PC-3 (cell line): ENCODE measurements at regions not wholly inside any gene's neighbourhood (a gene's known extent, or its start where the extent isn't known, plus 50 kb on each side); places are given as distances from the start of the nearest gene placed in this dataset.

Experiments used
- EZH2 ChIP-seq: fragments of 300-600 bp; sonication (generic); IDR thresholded peaks from one replicate; pipeline ENCODE4 v1.6.1; 2017; ENCODE audit warnings: antibody characterized with exemption, mild to moderate bottlenecking, low read length; ENCODE audit not compliant: unreplicated experiment
- EZH2phosphoT487 ChIP-seq: fragments of 300-600 bp; sonication (generic); IDR thresholded peaks from 2 replicates; pipeline ENCODE4 v1.6.1; 2018; ENCODE audit warnings: mild to moderate bottlenecking, antibody characterized with exemption, low read length, borderline replicate concordance
- TF ChIP-seq, protein P1 (sequence below): fragments of 300-600 bp; sonication (generic); conservative IDR thresholded peaks from 2 replicates; pipeline ENCODE4 v1.5.1; 2017; ENCODE audit warnings: antibody characterized with exemption, low read depth, mild to moderate bottlenecking, low read length

DNA sequence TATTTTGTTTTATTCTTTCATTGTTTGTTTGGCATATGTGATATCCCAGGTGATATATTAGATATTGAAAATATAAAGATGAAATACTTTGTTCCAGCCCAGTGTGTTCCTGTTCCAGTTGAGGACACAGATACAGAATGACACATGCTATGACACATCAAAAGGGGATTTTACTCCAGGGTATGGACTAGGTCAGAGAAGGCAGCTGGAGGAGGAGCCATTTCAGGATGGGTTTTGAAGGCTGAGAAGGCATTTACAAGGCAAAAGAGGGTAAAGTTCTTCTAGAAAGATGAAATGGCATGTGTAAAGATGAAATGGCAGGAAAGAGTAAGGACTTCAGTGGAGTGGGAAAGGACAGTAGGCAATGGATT lies 163.8 kb downstream of the ZIC1 start:
- TF ChIP-seq, protein P1, sequence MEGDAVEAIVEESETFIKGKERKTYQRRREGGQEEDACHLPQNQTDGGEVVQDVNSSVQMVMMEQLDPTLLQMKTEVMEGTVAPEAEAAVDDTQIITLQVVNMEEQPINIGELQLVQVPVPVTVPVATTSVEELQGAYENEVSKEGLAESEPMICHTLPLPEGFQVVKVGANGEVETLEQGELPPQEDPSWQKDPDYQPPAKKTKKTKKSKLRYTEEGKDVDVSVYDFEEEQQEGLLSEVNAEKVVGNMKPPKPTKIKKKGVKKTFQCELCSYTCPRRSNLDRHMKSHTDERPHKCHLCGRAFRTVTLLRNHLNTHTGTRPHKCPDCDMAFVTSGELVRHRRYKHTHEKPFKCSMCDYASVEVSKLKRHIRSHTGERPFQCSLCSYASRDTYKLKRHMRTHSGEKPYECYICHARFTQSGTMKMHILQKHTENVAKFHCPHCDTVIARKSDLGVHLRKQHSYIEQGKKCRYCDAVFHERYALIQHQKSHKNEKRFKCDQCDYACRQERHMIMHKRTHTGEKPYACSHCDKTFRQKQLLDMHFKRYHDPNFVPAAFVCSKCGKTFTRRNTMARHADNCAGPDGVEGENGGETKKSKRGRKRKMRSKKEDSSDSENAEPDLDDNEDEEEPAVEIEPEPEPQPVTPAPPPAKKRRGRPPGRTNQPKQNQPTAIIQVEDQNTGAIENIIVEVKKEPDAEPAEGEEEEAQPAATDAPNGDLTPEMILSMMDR: no peak
- no peak for TF ChIP-seq EZH2phosphoT487
- no peak for TF ChIP-seq EZH2
